K562 (cell line): ENCODE measurements at regions not wholly inside any gene's neighbourhood (a gene's known extent, or its start where the extent isn't known, plus 50 kb on each side); places are given as distances from the start of the nearest gene placed in this dataset.

Source experiments
- MGA ChIP-seq: fragments of 450-650 bp; IDR thresholded peaks from 2 replicates; pipeline ENCODE4 v1.6.1; 2016; ENCODE audit warnings: mild to moderate bottlenecking, moderate library complexity
- ZNF398 ChIP-seq: fragments of 250-450 bp; sonication (Bioruptor Pico); IDR thresholded peaks from 2 replicates; pipeline ENCODE4 v1.8.0; 2021; ENCODE audit warnings: moderate library complexity, mild to moderate bottlenecking, inconsistent platforms

GRCh38 chr9:115442054-115442453 lies 324.1 kb upstream of the TNC start (continued):
- TF ChIP-seq MGA (no peak), ZNF398 (CRISPR knock-in tag) (no peak)
- TF ChIP-seq, all 486 proteins: peak for 0
